IgD-negative memory B cell (primary cell): ENCODE measurements at regions not wholly inside any gene's neighbourhood (a gene's known extent, or its start where the extent isn't known, plus 50 kb on each side); places are given as distances from the start of the nearest gene placed in this dataset.
A peak's percentile ranks its signal among the peaks of the same experiment; 100 is the strongest.
"Not testable (repeated sequence)": the region's sequence is repeated elsewhere in the genome, so short reads cannot be mapped to it uniquely, and the experiment has no call there.

Source experiments
- H3K27ac Mint-ChIP-seq, 3 donors: one replicate each; pipeline ENCODE4 v1.8.0; 2020 to 2022; ENCODE audit warnings: mild to moderate bottlenecking in 3 of 3, mixed read lengths in 3 of 3, moderate library complexity in 1 of 3
- H3K27me3 Mint-ChIP-seq: one replicate; pipeline ENCODE4 v1.8.0; 2021; ENCODE audit warnings: mixed read lengths
- H3K36me3 Mint-ChIP-seq: one replicate; pipeline ENCODE4 v1.8.0; 2020; ENCODE audit warnings: mild to moderate bottlenecking, mixed read lengths
- H3K4me1 Mint-ChIP-seq, 3 donors: one replicate each; pipeline ENCODE4 v1.8.0; 2020 to 2022; ENCODE audit warnings: mixed read lengths in 3 of 3, mild to moderate bottlenecking in 1 of 3
- H3K4me3 Mint-ChIP-seq, 4 donors: one replicate each; pipeline ENCODE4 v1.8.0; 2020 to 2022; ENCODE audit warnings: mild to moderate bottlenecking in 4 of 4, mixed read lengths in 4 of 4, moderate library complexity in 3 of 4
- H3K9me3 Mint-ChIP-seq, 3 donors: one replicate each; pipeline ENCODE4 v1.8.0; 2020 to 2021; ENCODE audit warnings: mixed read lengths in 3 of 3, mild to moderate bottlenecking in 1 of 3

DNA sequence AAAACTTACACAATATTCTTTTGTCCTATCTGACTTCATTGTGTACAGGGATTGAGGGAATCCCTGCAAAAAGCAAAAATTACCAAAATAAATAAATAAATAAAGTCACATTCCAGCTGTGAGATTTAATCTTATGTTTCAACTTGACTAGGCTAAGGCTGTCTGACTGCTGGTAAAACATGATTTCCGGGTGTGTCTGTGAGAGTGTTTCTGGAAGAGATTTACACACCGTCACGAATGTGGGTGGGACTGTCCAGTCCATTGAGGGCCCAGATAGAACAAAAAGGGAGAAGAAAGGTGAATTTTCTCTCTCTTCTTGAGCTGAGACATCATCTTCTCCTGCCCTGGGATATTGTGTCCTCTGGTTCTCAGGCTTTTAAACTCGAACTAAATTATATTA lies 166.1 kb downstream of the LIG4 start:
- no peaks in the 10 kb centered on the region for H3K4me1 Mint-ChIP-seq
- H3K27ac Mint-ChIP-seq, result no peak overlapping the region
- no peaks in the 10 kb centered on the region for H3K36me3 Mint-ChIP-seq
- H3K4me3 Mint-ChIP-seq, result no peak overlapping the region
- no peaks in the 10 kb centered on the region for H3K27me3 Mint-ChIP-seq
- peaks cover 0 to 5% (median 2%) of the 10 kb centered on the region in 3 donors for H3K9me3 Mint-ChIP-seq

DNA sequence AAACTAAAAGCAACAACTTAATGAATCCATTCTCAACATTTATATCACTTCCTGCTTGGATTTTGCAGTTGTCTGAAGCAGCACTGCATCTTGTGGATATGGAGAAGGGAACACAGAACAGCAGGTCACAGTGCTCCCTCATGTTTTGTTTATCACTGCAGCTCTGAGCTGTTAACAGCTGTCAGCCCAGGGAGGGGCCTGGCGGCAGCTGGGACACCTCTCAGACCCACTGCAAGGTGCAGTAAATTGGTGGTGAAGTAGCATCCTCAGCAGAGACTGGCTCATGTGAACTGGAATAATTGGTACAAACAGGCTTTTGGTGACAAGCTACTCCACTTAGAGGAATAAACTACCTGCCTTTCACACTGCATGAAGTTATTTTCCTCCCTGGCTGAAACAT lies 170.4 kb downstream of the LIG4 start:
- Mint-ChIP-seq H3K9me3 (peaks cover 0 to 11% (median 2%) of the 10 kb centered on the region in 3 donors), H3K27me3 (no peaks in the 10 kb centered on the region), H3K27ac (no peak overlapping the region), H3K36me3 (no peaks in the 10 kb centered on the region), H3K4me3 (no peak overlapping the region), H3K4me1 (no peaks in the 10 kb centered on the region)

DNA sequence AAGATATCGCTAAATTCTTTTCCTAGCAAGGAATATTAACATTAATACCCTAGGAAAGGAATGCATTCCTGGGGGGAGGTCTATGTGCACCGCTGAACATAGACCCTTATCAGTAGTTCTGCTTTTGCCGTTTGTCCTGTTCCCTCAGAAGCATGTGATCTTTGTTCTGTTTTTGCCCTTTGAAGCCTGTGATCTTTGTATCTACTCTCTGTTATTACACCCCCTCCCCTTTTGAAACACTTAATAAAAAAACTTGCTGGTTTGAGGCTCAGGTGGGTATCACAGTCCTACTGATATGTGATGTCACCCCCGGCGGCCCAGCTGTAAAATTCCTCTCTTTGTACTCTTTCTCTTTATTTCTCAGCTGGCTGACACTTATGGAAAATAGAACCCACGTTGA lies 172.5 kb downstream of the LIG4 start:
- H3K36me3 Mint-ChIP-seq, H3K4me1 Mint-ChIP-seq: not testable (repeated sequence)
- peak overlapping the region in 1 of 4 donors; percentile 69 for H3K4me3 Mint-ChIP-seq

DNA sequence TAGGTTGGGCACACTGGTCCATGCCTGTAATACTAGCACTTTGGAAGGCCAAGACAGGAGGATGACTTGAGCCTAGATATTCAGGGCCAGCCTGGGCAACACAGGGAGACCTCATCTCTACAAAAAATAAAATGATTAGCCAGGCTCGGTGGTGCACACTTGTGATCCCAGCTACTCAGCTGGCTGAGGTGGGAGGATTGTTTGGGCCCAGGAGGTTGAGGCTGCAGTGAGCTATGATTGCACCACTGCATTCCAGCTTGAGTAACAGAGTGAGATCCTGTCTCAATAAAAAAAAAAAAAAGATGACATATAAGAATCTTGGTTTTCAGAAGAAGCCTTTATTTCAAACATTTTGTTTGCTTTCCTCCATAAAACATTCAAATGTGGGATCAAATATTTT lies 178.0 kb downstream of the LIG4 start:
- Mint-ChIP-seq H3K4me3 (no peak overlapping the region), H3K9me3 (peaks cover 0 to 6% (median 0%) of the 10 kb centered on the region in 3 donors), H3K36me3 (no peaks in the 10 kb centered on the region), H3K4me1 (peaks cover 0 to 1% (median 0%) of the 10 kb centered on the region in 3 donors), H3K27ac (no peak overlapping the region), H3K27me3 (no peaks in the 10 kb centered on the region)

More for the DNA sequence above, 172.5 kb downstream of the LIG4 start:
- peaks cover 0 to 11% (median 2%) of the 10 kb centered on the region in 3 donors for H3K9me3 Mint-ChIP-seq
- H3K27me3 Mint-ChIP-seq, H3K27ac Mint-ChIP-seq: not testable (repeated sequence)

DNA sequence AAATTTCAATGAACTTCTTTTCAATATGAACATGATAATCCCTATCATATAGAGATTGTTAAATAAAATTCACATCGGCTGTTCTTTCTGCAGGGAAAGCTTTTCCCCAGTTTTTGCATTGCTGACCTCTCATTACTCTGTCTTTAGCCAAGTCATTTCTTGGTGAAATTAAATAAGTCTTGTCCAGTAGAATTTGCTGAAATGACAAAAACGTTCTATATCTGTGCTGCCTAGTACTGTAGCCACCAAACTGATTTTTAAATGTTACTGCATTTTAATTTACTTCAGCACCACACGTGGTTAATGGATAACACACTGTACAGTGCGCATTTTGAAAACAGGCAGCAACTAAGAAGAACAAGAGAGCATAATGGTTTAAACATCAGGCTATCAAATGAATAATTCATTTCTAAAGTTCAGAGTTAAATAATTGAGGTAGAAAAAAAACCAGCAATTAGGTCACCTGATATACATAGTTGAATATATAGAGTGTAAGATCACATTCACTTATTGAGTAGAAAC lies 178.9 kb downstream of the LIG4 start:
- Mint-ChIP-seq H3K4me1 (peaks cover 0 to 1% (median 0%) of the 10 kb centered on the region in 3 donors), H3K27ac (peak overlapping the region in 1 of 3 donors; percentile 13), H3K36me3 (no peaks in the 10 kb centered on the region), H3K27me3 (no peaks in the 10 kb centered on the region), H3K4me3 (no peak overlapping the region), H3K9me3 (peaks cover 0 to 6% (median 0%) of the 10 kb centered on the region in 3 donors)

DNA sequence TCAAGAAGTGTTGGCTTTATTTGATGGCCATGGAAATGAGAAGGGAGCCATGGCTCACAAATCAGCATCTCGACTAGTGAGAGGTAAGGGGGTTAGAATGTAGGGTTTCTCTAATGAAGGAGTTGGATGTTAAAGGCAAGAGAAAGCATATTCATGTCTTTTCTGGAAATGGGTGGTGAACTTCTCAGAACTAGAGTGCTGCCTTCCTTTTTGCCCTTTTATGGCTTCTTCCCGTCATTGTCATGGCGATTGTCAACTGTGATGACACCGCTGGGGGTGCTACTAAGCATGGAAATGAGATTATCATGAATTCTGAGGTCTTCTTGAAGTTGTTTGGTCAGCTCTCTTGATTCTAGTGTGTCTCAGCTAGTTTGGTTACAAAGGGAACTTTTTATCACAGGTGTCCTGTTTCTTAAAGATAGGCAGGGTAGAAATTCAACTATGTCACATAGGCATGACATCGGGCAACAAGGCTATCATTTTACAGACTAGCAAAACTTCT lies 180.4 kb downstream of the LIG4 start:
- Mint-ChIP-seq H3K27ac (no peak overlapping the region), H3K27me3 (no peaks in the 10 kb centered on the region), H3K9me3 (peaks cover 0 to 6% (median 0%) of the 10 kb centered on the region in 3 donors), H3K36me3 (no peaks in the 10 kb centered on the region), H3K4me3 (no peak overlapping the region), H3K4me1 (peaks cover 0 to 1% (median 0%) of the 10 kb centered on the region in 3 donors)

DNA sequence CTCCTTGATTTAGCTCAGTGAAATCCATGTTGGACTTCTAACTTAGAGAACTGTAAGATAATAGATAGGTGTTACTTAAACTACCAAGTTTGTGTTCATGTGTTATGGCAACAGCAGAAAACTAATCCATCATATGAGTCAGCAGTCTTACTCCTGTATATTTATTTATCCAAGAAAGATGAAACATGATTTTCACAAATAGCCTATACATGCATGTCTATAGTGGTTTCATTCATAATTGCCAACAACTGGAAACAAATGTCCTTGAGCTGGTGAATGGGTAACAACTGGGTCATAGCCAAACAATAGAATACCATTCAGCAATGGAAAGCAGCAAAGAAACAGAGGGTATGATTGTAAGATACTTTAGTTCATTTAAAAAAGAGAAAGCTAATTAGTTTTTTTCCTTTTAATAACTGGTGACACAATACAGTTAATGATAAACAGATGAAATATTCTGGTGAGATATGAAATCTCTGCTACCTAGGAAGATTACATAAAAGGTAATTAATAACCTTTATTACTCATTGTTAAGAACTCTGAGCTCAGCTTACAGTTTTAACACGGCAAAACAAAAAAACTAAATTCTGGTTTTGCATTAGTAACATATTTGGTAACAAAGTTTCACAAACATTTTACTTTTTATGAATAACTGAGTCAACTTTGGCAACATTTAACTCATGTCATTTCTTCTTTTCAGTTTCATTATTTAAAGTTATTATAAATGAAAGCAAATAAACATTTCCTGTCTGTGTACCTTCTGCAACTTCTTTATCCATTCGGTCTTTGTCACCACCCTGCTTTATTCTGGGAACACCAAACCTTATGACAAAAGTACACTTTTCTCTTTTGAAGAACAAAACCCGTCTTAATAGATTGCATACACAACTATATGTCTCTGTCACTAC lies 181.3 kb downstream of the LIG4 start:
- Mint-ChIP-seq H3K27me3 (no peaks in the 10 kb centered on the region), H3K27ac (no peak overlapping the region), H3K9me3 (peaks cover 0 to 6% (median 2%) of the 10 kb centered on the region in 3 donors), H3K4me1 (peaks cover 0 to 1% (median 0%) of the 10 kb centered on the region in 3 donors), H3K4me3 (no peak overlapping the region), H3K36me3 (no peaks in the 10 kb centered on the region)

DNA sequence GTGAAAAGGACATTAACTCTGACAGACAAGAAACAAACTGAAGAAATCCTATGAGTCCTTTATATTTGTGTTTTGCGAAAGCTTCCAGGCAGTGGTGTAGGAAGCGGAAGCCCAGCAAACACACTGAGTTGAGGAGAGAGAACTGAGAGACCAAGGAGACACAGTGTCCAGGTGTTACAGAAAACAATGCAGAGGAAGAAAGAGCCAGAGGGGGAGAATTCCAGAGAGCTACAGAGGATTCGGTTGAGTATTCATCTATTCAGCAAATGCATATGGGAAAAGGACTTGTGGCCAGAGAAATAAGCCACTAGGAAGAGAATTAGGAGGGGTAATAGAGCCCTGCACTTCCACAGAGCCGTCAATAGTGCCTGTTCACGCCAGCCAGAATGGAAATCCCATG lies 183.5 kb downstream of the LIG4 start:
- peaks cover 0 to 4% (median 4%) of the 10 kb centered on the region in 3 donors for H3K9me3 Mint-ChIP-seq
- H3K27ac Mint-ChIP-seq, result no peak overlapping the region
- H3K4me3 Mint-ChIP-seq, result no peak overlapping the region
- H3K27me3 Mint-ChIP-seq, result no peaks in the 10 kb centered on the region
- no peaks in the 10 kb centered on the region for H3K4me1 Mint-ChIP-seq
- H3K36me3 Mint-ChIP-seq, result no peaks in the 10 kb centered on the region

DNA sequence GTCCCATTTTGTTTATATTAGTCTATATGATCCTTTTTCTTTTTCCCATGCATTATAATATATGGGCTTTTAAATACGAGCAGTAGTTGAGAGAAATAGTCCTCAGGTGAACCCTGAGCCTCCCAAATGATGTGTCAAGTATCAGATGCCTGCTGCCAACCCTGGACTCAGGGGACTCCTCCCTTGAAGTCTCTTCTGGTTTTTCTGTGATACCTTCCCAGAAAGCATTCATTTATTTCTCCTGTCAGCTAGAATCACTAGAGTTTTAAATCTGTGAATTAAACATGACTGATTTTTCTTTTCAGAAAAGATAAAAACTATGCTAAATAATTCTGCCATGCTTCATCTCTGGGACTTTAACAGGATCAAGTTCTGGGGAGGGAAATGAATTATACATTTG lies 184.6 kb downstream of the LIG4 start:
- H3K9me3 Mint-ChIP-seq, result peaks cover 0 to 4% (median 4%) of the 10 kb centered on the region in 3 donors
- no peaks in the 10 kb centered on the region for H3K4me1 Mint-ChIP-seq
- H3K4me3 Mint-ChIP-seq, result no peak overlapping the region
- H3K27ac Mint-ChIP-seq, result no peak overlapping the region
- no peaks in the 10 kb centered on the region for H3K27me3 Mint-ChIP-seq
- H3K36me3 Mint-ChIP-seq, result no peaks in the 10 kb centered on the region

DNA sequence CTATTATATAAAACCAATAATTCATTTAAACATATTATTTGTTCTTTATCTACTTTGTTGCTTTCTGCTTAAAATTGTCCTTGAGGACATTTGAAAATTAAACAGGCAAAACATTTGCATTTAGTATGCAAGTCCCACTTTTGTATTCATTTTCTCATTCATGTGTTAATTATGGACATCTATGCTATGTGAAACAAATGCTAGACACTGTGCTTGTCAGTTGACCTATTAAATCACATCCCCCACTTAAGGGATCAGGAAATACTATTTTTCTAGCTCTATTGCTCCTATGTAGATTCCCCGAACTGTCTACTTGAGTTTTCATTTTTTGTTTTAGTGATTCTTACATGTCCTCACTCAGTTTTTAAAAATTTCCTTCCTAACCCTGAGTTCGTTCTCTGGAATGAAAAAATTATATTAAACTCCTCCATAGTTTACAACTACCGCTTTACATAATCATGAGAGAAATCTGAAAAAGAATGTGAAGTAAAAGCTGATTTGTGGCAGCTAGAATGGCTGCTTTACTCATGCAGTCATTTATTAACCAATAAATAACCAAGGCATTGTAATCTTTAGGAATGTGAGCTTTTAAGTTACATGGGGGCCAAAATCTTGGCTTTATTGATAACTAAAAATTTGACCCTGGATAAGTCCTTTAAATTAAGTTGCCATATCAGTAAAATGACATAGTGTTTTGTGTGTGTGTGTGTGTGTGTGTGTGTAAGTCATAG lies 188.5 kb downstream of the LIG4 start:
- Mint-ChIP-seq H3K27ac (no peak overlapping the region), H3K4me1 (no peaks in the 10 kb centered on the region), H3K36me3 (no peaks in the 10 kb centered on the region), H3K27me3 (no peaks in the 10 kb centered on the region), H3K9me3 (peaks cover 0 to 4% (median 2%) of the 10 kb centered on the region in 3 donors), H3K4me3 (no peak overlapping the region)

DNA sequence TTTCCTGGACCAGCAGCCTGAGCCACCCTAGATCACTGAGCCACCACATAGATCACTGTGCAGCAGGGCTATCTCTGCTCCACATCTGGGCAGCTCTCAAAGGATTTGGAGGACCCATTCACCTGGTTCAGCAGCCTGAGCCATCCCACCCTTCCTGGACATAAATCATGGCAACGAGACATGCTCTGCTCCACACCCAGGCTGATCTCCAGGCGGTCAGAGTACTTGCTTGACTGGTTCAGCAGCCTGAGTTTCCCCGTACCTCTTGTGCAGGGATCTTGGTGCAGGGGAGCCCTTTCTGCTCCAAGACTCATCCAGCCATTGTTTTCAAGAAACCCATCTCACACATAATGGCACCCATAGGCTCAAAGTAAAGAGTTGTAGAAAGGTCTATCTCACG lies 195.3 kb downstream of the LIG4 start:
- no peaks in the 10 kb centered on the region for H3K27me3 Mint-ChIP-seq
- H3K27ac Mint-ChIP-seq, result no peak overlapping the region
- H3K36me3 Mint-ChIP-seq, result no peaks in the 10 kb centered on the region
- peaks cover 6 to 16% (median 14%) of the 10 kb centered on the region in 3 donors for H3K9me3 Mint-ChIP-seq
- H3K4me3 Mint-ChIP-seq, result no peak overlapping the region
- no peaks in the 10 kb centered on the region for H3K4me1 Mint-ChIP-seq

DNA sequence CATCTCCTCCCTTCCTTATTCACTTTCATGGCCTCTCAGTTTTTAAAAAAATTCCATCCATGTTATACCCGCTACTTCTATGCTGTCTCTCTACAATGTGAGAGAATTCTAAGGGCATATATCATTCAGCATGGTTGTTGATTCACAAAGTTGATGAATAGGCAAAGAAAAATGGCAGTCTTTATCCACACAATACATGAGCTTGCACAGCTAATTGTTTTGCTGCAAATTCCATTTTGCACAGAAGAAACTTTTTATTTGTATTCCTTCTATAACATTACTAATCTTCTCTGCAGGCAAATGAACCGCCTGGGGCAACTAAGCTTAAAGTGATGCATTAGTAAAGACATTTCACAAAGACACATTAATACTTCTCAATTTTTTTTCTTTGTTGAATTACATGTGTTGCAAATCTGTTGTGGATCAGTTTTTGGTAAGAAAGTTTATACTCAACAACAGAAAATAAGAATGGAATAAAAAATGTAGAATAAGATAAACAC lies 196.9 kb downstream of the LIG4 start:
- peaks cover 6 to 16% (median 14%) of the 10 kb centered on the region in 3 donors for H3K9me3 Mint-ChIP-seq

DNA sequence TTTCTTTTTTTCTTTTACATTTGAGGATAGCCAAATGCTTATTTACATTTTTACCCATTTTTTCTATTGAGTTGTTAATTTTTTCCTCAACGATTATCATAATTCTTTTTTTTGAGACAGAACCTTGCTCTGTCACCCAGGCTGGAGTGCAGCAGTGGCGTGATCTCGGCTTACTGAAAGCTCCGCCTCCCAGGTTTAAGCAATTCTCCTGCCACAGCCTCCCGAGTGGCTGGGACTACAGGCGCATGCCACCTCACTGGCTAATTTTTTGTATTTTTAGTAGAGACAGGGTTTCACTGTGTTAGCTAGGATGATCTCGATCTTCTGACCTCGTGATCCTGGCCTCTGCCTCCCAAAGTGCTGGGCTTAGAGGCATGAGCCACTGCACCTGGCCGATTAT lies 208.7 kb downstream of the LIG4 start:
- Mint-ChIP-seq H3K9me3 (peaks cover 0 to 3% (median 1%) of the 10 kb centered on the region in 3 donors), H3K27ac (no peak overlapping the region), H3K36me3 (no peaks in the 10 kb centered on the region), H3K4me3 (no peak overlapping the region), H3K4me1 (no peaks in the 10 kb centered on the region), H3K27me3 (no peaks in the 10 kb centered on the region)

More for the DNA sequence above, 196.9 kb downstream of the LIG4 start:
- Mint-ChIP-seq H3K27ac (no peak overlapping the region), H3K4me1 (no peaks in the 10 kb centered on the region), H3K36me3 (no peaks in the 10 kb centered on the region), H3K27me3 (no peaks in the 10 kb centered on the region), H3K4me3 (no peak overlapping the region)

DNA sequence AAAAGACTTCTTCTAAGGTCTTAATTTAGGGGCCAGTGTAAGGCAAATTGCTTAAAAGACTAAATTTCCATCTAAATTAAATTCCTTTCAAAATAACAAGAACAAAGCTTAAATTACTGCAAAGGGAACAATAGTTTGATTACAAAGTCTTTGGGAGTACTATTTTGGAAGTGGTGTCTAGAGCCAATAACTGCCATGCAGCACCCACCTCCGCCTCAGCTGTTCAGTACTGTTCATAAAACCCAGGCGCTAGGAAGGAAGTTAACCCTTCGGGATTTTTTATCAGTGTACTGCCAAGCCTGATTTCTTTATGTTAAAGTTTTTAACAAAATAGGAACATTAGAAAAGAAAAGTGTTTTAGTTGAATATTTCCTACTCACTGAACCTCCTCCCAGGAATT lies 210.1 kb downstream of the LIG4 start:
- H3K9me3 Mint-ChIP-seq, result peaks cover 0 to 4% (median 3%) of the 10 kb centered on the region in 3 donors

DNA sequence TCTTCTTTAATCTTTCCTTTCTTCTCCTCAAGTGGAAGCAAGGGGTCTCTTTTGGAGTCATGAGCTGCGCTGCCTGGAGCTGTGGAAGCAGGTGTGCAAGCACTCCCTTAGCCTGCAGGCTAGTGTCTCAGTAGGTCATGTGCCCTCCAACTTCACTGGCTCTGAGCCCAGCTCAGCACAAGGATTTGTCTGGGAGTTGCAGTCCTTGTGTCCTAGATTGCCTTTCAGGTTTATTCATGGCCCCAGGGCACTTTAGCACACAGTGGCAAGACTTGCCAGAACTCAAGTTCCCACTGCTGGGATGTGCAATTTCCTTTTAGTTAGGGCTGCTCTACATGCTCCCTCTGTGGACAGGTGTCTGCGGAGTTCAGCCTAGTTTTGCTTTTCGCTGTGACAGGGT lies 211.7 kb downstream of the LIG4 start:
- Mint-ChIP-seq H3K9me3 (peaks cover 0 to 3% (median 2%) of the 10 kb centered on the region in 3 donors), H3K27me3 (no peaks in the 10 kb centered on the region), H3K4me1 (no peaks in the 10 kb centered on the region), H3K36me3 (no peaks in the 10 kb centered on the region), H3K4me3 (no peak overlapping the region), H3K27ac (no peak overlapping the region)

More for the DNA sequence above, 210.1 kb downstream of the LIG4 start:
- no peaks in the 10 kb centered on the region for H3K4me1 Mint-ChIP-seq
- no peak overlapping the region for H3K27ac Mint-ChIP-seq
- H3K36me3 Mint-ChIP-seq, result no peaks in the 10 kb centered on the region
- no peak overlapping the region for H3K4me3 Mint-ChIP-seq
- H3K27me3 Mint-ChIP-seq, result no peaks in the 10 kb centered on the region
